HCT116 (cell line): ENCODE measurements at regions not wholly inside any gene's neighbourhood (a gene's known extent, or its start where the extent isn't known, plus 50 kb on each side); places are given as distances from the start of the nearest gene placed in this dataset.

ENCODE experiments used
- ATAC-seq: fragments of 200-7000 bp; cut with Tn5 transposase; 2 replicates; pipeline ENCODE4 v1.9.1; 2020; ENCODE audit warnings: mild to moderate bottlenecking, moderate library complexity
- BruUV-seq: library from RNA; stranded (reverse); fragments of 400-500 nt; replicated peaks from 2 replicates; lab custom pipeline; 2021; lab: Mats Ljungman, UMichigan
- CTCF ChIA-PET: fragments of 300-600 bp; sonication (Branson Sonifier 250); formaldehyde crosslinking; loops from one replicate; lab custom pipeline; 2021; ENCODE audit warnings: antibody characterized with exemption; lab: Charles Lee
- POLR2A ChIA-PET: fragments of 300-600, 350-600 bp; sonication (Branson Sonifier 250); formaldehyde crosslinking; loops from one replicate; lab custom pipeline; 2021; ENCODE audit warnings: antibody characterized with exemption; lab: Charles Lee
- RAD21 ChIA-PET, 2 experiments: fragments of 300-600 bp; sonication (Branson Sonifier 250); formaldehyde crosslinking; loops; one replicate each; lab custom pipeline; 2023; ENCODE audit warnings: low total read pairs in 2 of 2; ENCODE audit not compliant: uncharacterized antibody in 2 of 2, unreplicated experiment in 2 of 2, low non-redundant PET in 1 of 2; lab: Charles Lee
- DNase-seq: peaks from one replicate; pipeline ENCODE4 v3.0.0-alpha.2; 2010; ENCODE audit warnings: low read depth, low spot score
- H2AFZ ChIP-seq: fragments of 200-600 bp; shearing (Covaris generic), sonication (generic); 2 replicates; pipeline ENCODE4 v1.6.1; 2017; ENCODE audit warnings: low read depth, mixed run types, mixed read lengths, antibody characterized with exemption, low read length; ENCODE audit not compliant: poor library complexity, severe bottlenecking
- H3K27ac ChIP-seq: 2 replicates; pipeline ENCODE4 v1.5.1; 2012; ENCODE audit warnings: low read depth, low read length
- H3K27me3 ChIP-seq: fragments of 200-600 bp; sonication (generic); 2 replicates; pipeline ENCODE4 v1.6.1; 2016; ENCODE audit warnings: mixed run types, low read length, mixed read lengths; ENCODE audit not compliant: insufficient read depth
- H3K36me3 ChIP-seq, 2 experiments: fragments of 200-500 bp in 1 of 2; fragments of 200-600 bp in 1 of 2; sonication (Bioruptor generic) in 1 of 2; sonication (generic) in 1 of 2; 2 replicates each; pipeline versions ENCODE4 v1.5.1 to v1.6.1; 2014 to 2016; ENCODE audit warnings: low read length in 2 of 2, inconsistent platforms in 1 of 2, mixed read lengths in 1 of 2, mixed run types in 1 of 2; ENCODE audit not compliant: insufficient read depth in 2 of 2, control insufficient read depth in 1 of 2
- H3K4me1 ChIP-seq, 2 experiments: fragments of 200-600 bp in 1 of 2; sonication (generic) in 1 of 2; 2 replicates each; pipeline versions ENCODE4 v1.5.1 to v1.6.1; 2012 to 2017; ENCODE audit warnings: low read length in 2 of 2, inconsistent platforms in 1 of 2, mild to moderate bottlenecking in 1 of 2, mixed read lengths in 1 of 2, mixed run types in 1 of 2, moderate library complexity in 1 of 2; ENCODE audit not compliant: insufficient read depth in 2 of 2, control insufficient read depth in 1 of 2
- H3K4me2 ChIP-seq: fragments of 200-600 bp; sonication (generic); 2 replicates; pipeline ENCODE4 v1.6.1; 2017; ENCODE audit warnings: mixed run types, low read length, mixed read lengths
- H3K4me3 ChIP-seq, 2 experiments: fragments of 200-600 bp in 1 of 2; sonication (generic) in 1 of 2; replicated peaks in 1 of 2; 2 replicates each; pipeline ENCODE4 v1.5.1; 2011 to 2016; ENCODE audit warnings: low read length in 2 of 2, control low read depth in 1 of 2, low read depth in 1 of 2, mild to moderate bottlenecking in 1 of 2, mixed read lengths in 1 of 2, mixed run types in 1 of 2
- H3K79me2 ChIP-seq: fragments of 200-600 bp; sonication (generic); 2 replicates; pipeline ENCODE4 v1.6.1; 2017; ENCODE audit warnings: mild to moderate bottlenecking, mixed run types, low read length, moderate library complexity, mixed read lengths; ENCODE audit not compliant: insufficient read depth
- H3K9ac ChIP-seq: fragments of 200-600 bp; sonication (generic); 2 replicates; pipeline ENCODE4 v1.6.1; 2016; ENCODE audit warnings: low read length, mixed read lengths
- H3K9me2 ChIP-seq: fragments of 200-600 bp; sonication (generic), shearing (Covaris generic); 2 replicates; pipeline ENCODE4 v1.6.1; 2017; ENCODE audit warnings: mixed run types, mild to moderate bottlenecking, moderate library complexity; ENCODE audit not compliant: insufficient read depth
- H3K9me3 ChIP-seq, 2 experiments: fragments of 200-500 bp in 1 of 2; fragments of 200-600 bp in 1 of 2; sonication (Bioruptor generic) in 1 of 2; sonication (generic) in 1 of 2; 2 replicates each; pipeline ENCODE4 v1.6.1; 2014 to 2017; ENCODE audit warnings: low read length in 2 of 2, mixed read lengths in 2 of 2, inconsistent platforms in 1 of 2, low read depth in 1 of 2, mild to moderate bottlenecking in 1 of 2, mixed run types in 1 of 2, moderate library complexity in 1 of 2; ENCODE audit not compliant: control insufficient read depth in 1 of 2, insufficient read depth in 1 of 2
- H4K20me1 ChIP-seq: fragments of 200-600 bp; sonication (generic), shearing (Covaris generic); 2 replicates; pipeline ENCODE4 v1.6.1; 2017; ENCODE audit warnings: mixed run types, mild to moderate bottlenecking, moderate library complexity; ENCODE audit not compliant: insufficient read depth
- CBX3 ChIP-seq: IDR thresholded peaks from 2 replicates; pipeline ENCODE4 v1.6.1; 2012; ENCODE audit warnings: low read depth
- EGR1 ChIP-seq: IDR thresholded peaks from 2 replicates; pipeline ENCODE4 v1.6.1; 2012; ENCODE audit warnings: low read depth
- ELF1 ChIP-seq: IDR thresholded peaks from 2 replicates; pipeline ENCODE4 v1.6.1; 2012; ENCODE audit warnings: low read depth, borderline replicate concordance
- EZH2phosphoT487 ChIP-seq: fragments of 200-600 bp; IDR thresholded peaks from 2 replicates; pipeline ENCODE4 v1.6.1; 2018; ENCODE audit warnings: antibody characterized with exemption, borderline replicate concordance
- POLR2A ChIP-seq: IDR thresholded peaks from 2 replicates; pipeline ENCODE4 v1.7.0; 2011; ENCODE audit warnings: borderline replicate concordance; ENCODE audit not compliant: insufficient read depth, insufficient read length; ENCODE audit errors: extremely low read depth
- YY1 ChIP-seq: IDR thresholded peaks from 2 replicates; pipeline ENCODE4 v1.6.1; 2011; ENCODE audit warnings: low read length, low read depth, moderate library complexity, mild to moderate bottlenecking; ENCODE audit not compliant: insufficient replicate concordance; ENCODE audit errors: extremely low read depth
- ZFX ChIP-seq: fragments of 450-650 bp; IDR thresholded peaks from 2 replicates; pipeline ENCODE4 v1.6.1; 2017
- ZNF274 ChIP-seq: fragments of 200-500 bp; sonication (Bioruptor generic); IDR thresholded peaks from 2 replicates; pipeline ENCODE4 v1.6.1; 2014; ENCODE audit warnings: mild to moderate bottlenecking, low read depth, low read length, inconsistent platforms
- intact Hi-C: fragments of 100-400 bp; cut with micrococcal nuclease; formaldehyde crosslinking; loops from 2 replicates; pipeline ENCODE4 v1.10.0; 2022
- TF ChIP-seq, protein P1 (sequence below): IDR thresholded peaks from 2 replicates; pipeline ENCODE4 v1.6.1; 2012
- TF ChIP-seq, protein P2 (sequence below): IDR thresholded peaks from 2 replicates; pipeline ENCODE4 v1.6.1; 2012
- TF ChIP-seq, protein P3 (sequence below): IDR thresholded peaks from 2 replicates; pipeline ENCODE4 v1.6.1; 2011; ENCODE audit warnings: mild to moderate bottlenecking, low read length, moderate library complexity; ENCODE audit not compliant: insufficient replicate concordance; ENCODE audit errors: extremely low read depth
- TF ChIP-seq, protein P4 (sequence below): IDR thresholded peaks from 2 replicates; pipeline ENCODE4 v1.6.1; 2012; ENCODE audit warnings: low read depth

DNA sequence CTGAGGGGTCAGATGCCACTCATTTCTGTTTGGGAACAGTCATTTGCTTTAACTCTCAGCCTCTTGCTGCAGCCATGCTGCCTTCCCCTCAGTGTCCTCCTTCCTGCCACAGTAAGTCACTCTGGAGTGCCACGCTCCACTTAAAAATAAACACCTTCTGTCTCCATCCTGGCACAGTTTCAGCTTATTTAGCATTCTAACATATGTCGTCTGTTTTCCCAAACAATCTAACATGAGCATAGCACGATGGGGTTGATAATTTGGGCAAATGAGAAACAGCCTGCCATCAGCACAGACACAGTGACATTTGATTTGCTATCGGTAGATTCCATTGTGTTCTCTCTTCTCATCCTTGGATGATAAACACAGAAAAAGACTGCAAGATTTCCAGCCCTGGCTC, 768.6 kb downstream of the UQCRFS1 start:
- RAD21 ChIA-PET, result no interaction called here
- Histone ChIP-seq H3K36me3 (no peaks in the 10 kb centered on the region), H3K4me3 (no peak overlapping the region), H3K4me1 (no peaks in the 10 kb centered on the region), H3K27ac (no peak overlapping the region), H3K27me3 (no peaks in the 10 kb centered on the region), H3K9me3 (peaks cover 0 to 21% of the 10 kb centered on the region in 2 experiments; a peak in 2 of 4 replicates), H3K4me2 (no peak overlapping the region), H3K9me2 (no peaks in the 10 kb centered on the region), H2AFZ (no peak overlapping the region), H3K79me2 (no peaks in the 10 kb centered on the region), H4K20me1 (no peaks in the 10 kb centered on the region), H3K9ac (no peak overlapping the region)
- DNase-seq (no peak), ATAC-seq (no peak)
- TF ChIP-seq, protein P1, sequence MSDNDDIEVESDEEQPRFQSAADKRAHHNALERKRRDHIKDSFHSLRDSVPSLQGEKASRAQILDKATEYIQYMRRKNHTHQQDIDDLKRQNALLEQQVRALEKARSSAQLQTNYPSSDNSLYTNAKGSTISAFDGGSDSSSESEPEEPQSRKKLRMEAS, result no peak
- TF ChIP-seq ZFX, result no peak
- TF ChIP-seq, protein P2, sequence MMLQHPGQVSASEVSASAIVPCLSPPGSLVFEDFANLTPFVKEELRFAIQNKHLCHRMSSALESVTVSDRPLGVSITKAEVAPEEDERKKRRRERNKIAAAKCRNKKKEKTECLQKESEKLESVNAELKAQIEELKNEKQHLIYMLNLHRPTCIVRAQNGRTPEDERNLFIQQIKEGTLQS, result no peak
- no peak for TF ChIP-seq EGR1
- CTCF ChIA-PET, result no interaction called here
- BruUV-seq, result no TSS peak
- intact Hi-C loops, result no loop called here
- POLR2A ChIA-PET, result no interaction called here

DNA sequence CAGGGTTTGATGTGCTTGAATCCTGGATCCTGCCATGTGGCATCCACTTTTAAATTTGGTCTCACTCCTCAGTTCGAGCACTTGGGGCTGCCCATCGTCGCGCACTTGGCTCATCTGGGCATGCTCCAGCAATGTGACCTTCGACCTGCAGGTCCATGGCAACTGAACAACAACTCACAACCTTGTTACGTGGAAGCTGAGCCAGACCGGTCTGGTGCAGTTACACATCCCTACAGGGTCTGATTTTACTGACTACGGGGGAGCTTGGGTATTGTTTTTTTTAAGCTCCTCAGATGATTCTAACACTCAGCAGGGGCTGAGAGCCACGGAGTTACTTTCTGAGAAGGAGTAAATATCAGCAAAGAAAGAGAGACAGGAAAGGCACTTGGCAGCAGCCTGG, 769.6 kb downstream of the UQCRFS1 start:
- intact Hi-C loops, result no loop called here
- Histone ChIP-seq H3K4me2 (no peak overlapping the region), H3K4me1 (no peaks in the 10 kb centered on the region), H4K20me1 (no peaks in the 10 kb centered on the region), H3K27ac (no peak overlapping the region), H3K36me3 (no peaks in the 10 kb centered on the region), H3K27me3 (no peaks in the 10 kb centered on the region), H3K4me3 (no peak overlapping the region), H3K79me2 (no peaks in the 10 kb centered on the region), H2AFZ (no peak overlapping the region), H3K9me2 (no peaks in the 10 kb centered on the region), H3K9me3 (peaks cover 0 to 24% of the 10 kb centered on the region in 2 experiments; a peak in 2 of 4 replicates), H3K9ac (no peak overlapping the region)
- ChIA-PET CTCF (no interaction called here), POLR2A (no interaction called here), RAD21 (no interaction called here)
- ATAC-seq (no peak), DNase-seq (no peak)
- BruUV-seq, result no TSS peak
- TF ChIP-seq EZH2phosphoT487, result no peak
- no peak for TF ChIP-seq CBX3
- TF ChIP-seq ZNF274, result no peak
- no peak for TF ChIP-seq POLR2A
- TF ChIP-seq, protein P3, sequence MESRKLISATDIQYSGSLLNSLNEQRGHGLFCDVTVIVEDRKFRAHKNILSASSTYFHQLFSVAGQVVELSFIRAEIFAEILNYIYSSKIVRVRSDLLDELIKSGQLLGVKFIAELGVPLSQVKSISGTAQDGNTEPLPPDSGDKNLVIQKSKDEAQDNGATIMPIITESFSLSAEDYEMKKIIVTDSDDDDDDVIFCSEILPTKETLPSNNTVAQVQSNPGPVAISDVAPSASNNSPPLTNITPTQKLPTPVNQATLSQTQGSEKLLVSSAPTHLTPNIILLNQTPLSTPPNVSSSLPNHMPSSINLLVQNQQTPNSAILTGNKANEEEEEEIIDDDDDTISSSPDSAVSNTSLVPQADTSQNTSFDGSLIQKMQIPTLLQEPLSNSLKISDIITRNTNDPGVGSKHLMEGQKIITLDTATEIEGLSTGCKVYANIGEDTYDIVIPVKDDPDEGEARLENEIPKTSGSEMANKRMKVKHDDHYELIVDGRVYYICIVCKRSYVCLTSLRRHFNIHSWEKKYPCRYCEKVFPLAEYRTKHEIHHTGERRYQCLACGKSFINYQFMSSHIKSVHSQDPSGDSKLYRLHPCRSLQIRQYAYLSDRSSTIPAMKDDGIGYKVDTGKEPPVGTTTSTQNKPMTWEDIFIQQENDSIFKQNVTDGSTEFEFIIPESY, result no peak
- no peak for TF ChIP-seq ELF1
- TF ChIP-seq YY1, result no peak
- TF ChIP-seq, protein P4, sequence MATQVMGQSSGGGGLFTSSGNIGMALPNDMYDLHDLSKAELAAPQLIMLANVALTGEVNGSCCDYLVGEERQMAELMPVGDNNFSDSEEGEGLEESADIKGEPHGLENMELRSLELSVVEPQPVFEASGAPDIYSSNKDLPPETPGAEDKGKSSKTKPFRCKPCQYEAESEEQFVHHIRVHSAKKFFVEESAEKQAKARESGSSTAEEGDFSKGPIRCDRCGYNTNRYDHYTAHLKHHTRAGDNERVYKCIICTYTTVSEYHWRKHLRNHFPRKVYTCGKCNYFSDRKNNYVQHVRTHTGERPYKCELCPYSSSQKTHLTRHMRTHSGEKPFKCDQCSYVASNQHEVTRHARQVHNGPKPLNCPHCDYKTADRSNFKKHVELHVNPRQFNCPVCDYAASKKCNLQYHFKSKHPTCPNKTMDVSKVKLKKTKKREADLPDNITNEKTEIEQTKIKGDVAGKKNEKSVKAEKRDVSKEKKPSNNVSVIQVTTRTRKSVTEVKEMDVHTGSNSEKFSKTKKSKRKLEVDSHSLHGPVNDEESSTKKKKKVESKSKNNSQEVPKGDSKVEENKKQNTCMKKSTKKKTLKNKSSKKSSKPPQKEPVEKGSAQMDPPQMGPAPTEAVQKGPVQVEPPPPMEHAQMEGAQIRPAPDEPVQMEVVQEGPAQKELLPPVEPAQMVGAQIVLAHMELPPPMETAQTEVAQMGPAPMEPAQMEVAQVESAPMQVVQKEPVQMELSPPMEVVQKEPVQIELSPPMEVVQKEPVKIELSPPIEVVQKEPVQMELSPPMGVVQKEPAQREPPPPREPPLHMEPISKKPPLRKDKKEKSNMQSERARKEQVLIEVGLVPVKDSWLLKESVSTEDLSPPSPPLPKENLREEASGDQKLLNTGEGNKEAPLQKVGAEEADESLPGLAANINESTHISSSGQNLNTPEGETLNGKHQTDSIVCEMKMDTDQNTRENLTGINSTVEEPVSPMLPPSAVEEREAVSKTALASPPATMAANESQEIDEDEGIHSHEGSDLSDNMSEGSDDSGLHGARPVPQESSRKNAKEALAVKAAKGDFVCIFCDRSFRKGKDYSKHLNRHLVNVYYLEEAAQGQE, result no peak
